ENCODE measurements at regions not wholly inside any gene's neighbourhood (a gene's known extent, or its start where the extent isn't known, plus 50 kb on each side); places are given as distances from the start of the nearest gene placed in this dataset.

- peak in 1 of 2 experiments; percentile 73; a peak in 2 of 4 replicates for TF ChIP-seq REST (IDR thresholded peaks at IDR 0.05; ENCODE audit: borderline replicate concordance in 1 of 2, low read depth in 1 of 2, low read length in 2 of 2)
- no peak for TF ChIP-seq RNF2 (conservative IDR thresholded peaks at IDR 0.05; ENCODE audit: low read depth)
- TF ChIP-seq ESRRA (CRISPR knock-in tag; IDR thresholded peaks at IDR 0.05; ENCODE audit: low read depth), result peak; percentile 77; the same call in 1 of the 2 replicates
- TF ChIP-seq ZNF337 (CRISPR knock-in tag; IDR thresholded peaks at IDR 0.05; ENCODE audit: borderline replicate concordance, low read depth), result no peak
- TF ChIP-seq NCOR1 (IDR thresholded peaks at IDR 0.05; ENCODE audit: borderline replicate concordance, low read length), result peak; percentile 92; the same call in 1 of the 2 replicates
- no peak; the same call in 1 of the 2 replicates for TF ChIP-seq TFE3 (CRISPR knock-in tag; IDR thresholded peaks at IDR 0.05)
- TF ChIP-seq ZNF773 (CRISPR knock-in tag; IDR thresholded peaks at IDR 0.05; ENCODE audit: borderline replicate concordance), result no peak
- no peak for TF ChIP-seq THYN1 (CRISPR knock-in tag; IDR thresholded peaks at IDR 0.05; ENCODE audit: borderline replicate concordance, low read depth)
- no peak for TF ChIP-seq ZNF800 (CRISPR knock-in tag; IDR thresholded peaks at IDR 0.05)
- TF ChIP-seq ZNF33B (CRISPR knock-in tag; IDR thresholded peaks at IDR 0.05), result no peak
- peak; percentile 71 for TF ChIP-seq BRF2 (CRISPR knock-in tag; IDR thresholded peaks at IDR 0.05)
- TF ChIP-seq ZNF143 (CRISPR knock-in tag; IDR thresholded peaks at IDR 0.05), result 0 out of 2 replicates have a peak, but pooled peaks have one; percentile 41
- TF ChIP-seq ZNF841 (CRISPR knock-in tag; IDR thresholded peaks at IDR 0.05; ENCODE audit: borderline replicate concordance), result no peak
- no peak for TF ChIP-seq ZFYVE20 (CRISPR knock-in tag; IDR thresholded peaks at IDR 0.05; ENCODE audit: borderline replicate concordance, low read depth)
- no peak for TF ChIP-seq TBP (CRISPR knock-in tag; IDR thresholded peaks at IDR 0.05)
- peak; percentile 91 for TF ChIP-seq MEF2D (CRISPR knock-in tag; IDR thresholded peaks at IDR 0.05)
- TF ChIP-seq LCORL (IDR thresholded peaks at IDR 0.05), result peak; percentile 46; the same call in 1 of the 2 replicates
- TF ChIP-seq LCORL (CRISPR knock-in tag; IDR thresholded peaks at IDR 0.05), result peak; percentile 59; the same call in 1 of the 2 replicates
- no peak for TF ChIP-seq ZNF597 (CRISPR knock-in tag; IDR thresholded peaks at IDR 0.05)
- no peak for TF ChIP-seq ZNF775 (CRISPR knock-in tag; IDR thresholded peaks at IDR 0.05; ENCODE audit: borderline replicate concordance)
- no peak for TF ChIP-seq ZBTB8A (CRISPR knock-in tag; IDR thresholded peaks at IDR 0.05; ENCODE audit: borderline replicate concordance, low read depth)
Measured at GRCh38 chr7:16989811-16990413, 108.1 kb upstream of the AGR3 start (continued).

Measured in HepG2 (cell line).